ENCODE measurements at regions not wholly inside any gene's neighbourhood (a gene's known extent, or its start where the extent isn't known, plus 50 kb on each side); places are given as distances from the start of the nearest gene placed in this dataset.
"Not testable (repeated sequence)": the region's sequence is repeated elsewhere in the genome, so short reads cannot be mapped to it uniquely, and the experiment has no call there.

DNA sequence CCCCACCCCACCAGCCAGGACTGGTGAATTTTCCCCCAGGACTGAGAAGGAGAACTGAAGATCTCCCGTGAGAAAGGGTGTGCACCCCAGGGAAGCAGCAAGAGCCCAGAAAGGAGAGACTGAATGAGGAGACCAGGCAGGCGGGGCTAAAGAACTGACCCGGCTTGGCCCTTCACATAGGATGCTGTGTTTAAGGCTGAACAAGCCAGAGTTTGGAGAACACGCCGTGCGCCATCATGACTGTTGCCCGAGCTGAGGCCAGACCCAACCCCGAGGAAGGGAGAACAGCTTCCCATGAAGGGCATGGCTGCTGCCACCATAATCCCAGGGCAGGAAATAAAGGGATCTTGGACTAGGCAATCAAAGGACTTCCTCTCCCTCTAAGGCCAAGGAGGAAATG, 104.7 kb upstream of the SRSF6 start:
- no peak overlapping the region for H3K4me3 Mint-ChIP-seq
- peaks cover 0 to 2% of the 10 kb centered on the region in 2 donors for H3K9me3 Mint-ChIP-seq
- H3K27me3 Mint-ChIP-seq, result peaks cover 6 to 13% of the 10 kb centered on the region in 2 donors
- no peak overlapping the region for H3K27ac Mint-ChIP-seq
- no peak for DNase-seq
- H3K36me3 Mint-ChIP-seq, result no peaks in the 10 kb centered on the region
- no peaks in the 10 kb centered on the region for H3K4me1 Mint-ChIP-seq
- no peak for ATAC-seq (replicated peaks)

DNA sequence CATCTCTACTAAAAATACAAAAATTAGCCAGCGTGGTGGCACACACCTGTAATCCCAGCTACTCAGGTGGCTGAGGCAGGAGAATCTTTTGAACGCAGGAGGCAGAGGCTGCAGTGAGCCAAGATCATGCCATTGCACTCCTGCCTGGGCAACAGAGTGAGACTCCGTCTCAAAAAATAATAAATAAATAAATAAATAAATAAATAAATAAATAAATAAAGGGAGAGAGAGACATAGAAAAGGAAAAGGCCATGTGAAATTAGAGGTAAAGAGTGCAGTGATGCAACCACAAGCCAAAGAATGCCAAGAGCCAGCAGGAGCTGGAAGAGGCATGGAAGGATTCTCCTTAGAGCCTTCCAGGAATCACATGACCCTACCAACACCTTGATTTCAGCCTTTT, 107.0 kb upstream of the SRSF6 start:
- H3K27me3 Mint-ChIP-seq, result peaks cover 6 to 13% of the 10 kb centered on the region in 2 donors
- H3K4me3 Mint-ChIP-seq, result not testable (repeated sequence)

DNA sequence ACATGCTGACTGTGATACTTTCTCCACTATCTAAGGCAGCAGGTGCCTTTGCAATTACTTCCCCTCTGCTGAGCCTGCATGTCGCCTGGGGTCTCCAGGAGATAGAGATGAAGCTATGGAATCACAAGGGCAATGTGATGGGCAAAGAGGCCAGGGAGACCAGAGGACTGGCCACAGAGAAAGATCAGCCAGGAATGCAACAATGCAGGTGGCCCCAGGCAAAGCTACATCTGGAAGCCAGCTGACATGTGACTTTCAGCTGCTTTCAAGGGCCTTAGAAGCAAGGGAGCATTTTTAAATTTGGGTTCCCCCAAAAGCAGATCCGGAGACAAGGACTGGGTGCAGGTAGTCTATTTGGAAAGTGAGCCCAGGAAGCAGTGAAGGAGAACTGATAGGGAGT, 107.9 kb upstream of the SRSF6 start:
- Mint-ChIP-seq H3K9me3 (peaks cover 2 to 5% of the 10 kb centered on the region in 2 donors), H3K36me3 (no peaks in the 10 kb centered on the region), H3K27me3 (peaks cover 6 to 14% of the 10 kb centered on the region in 2 donors), H3K4me1 (no peaks in the 10 kb centered on the region), H3K27ac (no peak overlapping the region), H3K4me3 (no peak overlapping the region)
- ATAC-seq (replicated peaks) (no peak), DNase-seq (no peak)

More for the DNA sequence above, 107.0 kb upstream of the SRSF6 start:
- not testable (repeated sequence) for H3K36me3 Mint-ChIP-seq; H3K9me3 Mint-ChIP-seq; DNase-seq; H3K4me1 Mint-ChIP-seq; H3K27ac Mint-ChIP-seq; ATAC-seq (replicated peaks)

DNA sequence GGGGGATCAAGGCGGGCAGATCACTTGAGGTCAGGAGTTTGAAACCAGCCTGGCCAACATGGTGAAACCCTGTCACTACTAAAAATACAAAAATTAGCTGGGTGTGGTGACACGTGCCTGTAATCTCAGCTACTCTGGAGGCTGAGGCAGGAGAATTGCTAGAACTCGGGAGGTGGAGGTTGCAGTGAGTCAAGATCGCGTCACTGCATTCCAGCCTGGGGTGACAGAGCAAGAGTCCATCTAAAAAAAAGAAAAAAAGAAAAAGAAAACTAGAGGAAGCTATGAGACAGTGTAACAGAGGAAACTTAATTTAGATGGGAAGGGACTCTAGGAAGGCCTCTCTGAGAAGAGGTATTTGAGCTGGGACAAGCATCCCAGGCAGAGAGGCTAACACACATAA, 109.9 kb upstream of the SRSF6 start:
- not testable (repeated sequence) for H3K27ac Mint-ChIP-seq; H3K36me3 Mint-ChIP-seq; DNase-seq; H3K4me3 Mint-ChIP-seq; ATAC-seq (replicated peaks); H3K4me1 Mint-ChIP-seq
- Mint-ChIP-seq H3K9me3 (peaks cover 13 to 14% of the 10 kb centered on the region in 2 donors), H3K27me3 (peaks cover 6 to 18% of the 10 kb centered on the region in 2 donors)

DNA sequence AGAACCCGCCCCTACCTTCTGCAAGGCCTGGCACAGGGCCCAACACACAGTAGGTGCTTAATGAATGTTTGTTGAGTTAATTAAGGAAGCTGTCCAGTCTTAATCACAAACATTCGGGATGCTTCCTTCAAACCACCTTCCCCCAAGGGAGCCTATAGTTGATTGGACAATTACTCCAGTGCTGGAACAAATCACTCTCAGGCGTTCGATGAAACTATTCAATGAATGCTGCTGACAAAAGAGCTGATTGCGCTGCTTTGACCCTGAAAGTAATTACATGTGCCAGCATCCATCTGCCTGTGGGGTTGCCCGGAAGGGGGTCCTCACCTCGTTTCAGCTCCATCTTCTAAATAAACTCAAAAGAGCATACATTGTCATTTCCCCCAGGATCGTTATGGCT, 112.0 kb upstream of the SRSF6 start:
- peaks cover 0 to 4% of the 10 kb centered on the region in 2 donors for H3K36me3 Mint-ChIP-seq
- ATAC-seq (replicated peaks), result no peak
- peaks cover 6 to 18% of the 10 kb centered on the region in 2 donors for H3K27me3 Mint-ChIP-seq
- peaks cover 13 to 14% of the 10 kb centered on the region in 2 donors for H3K9me3 Mint-ChIP-seq
- no peak overlapping the region for H3K27ac Mint-ChIP-seq
- DNase-seq, result no peak
- no peak overlapping the region for H3K4me3 Mint-ChIP-seq
- H3K4me1 Mint-ChIP-seq, result no peaks in the 10 kb centered on the region

DNA sequence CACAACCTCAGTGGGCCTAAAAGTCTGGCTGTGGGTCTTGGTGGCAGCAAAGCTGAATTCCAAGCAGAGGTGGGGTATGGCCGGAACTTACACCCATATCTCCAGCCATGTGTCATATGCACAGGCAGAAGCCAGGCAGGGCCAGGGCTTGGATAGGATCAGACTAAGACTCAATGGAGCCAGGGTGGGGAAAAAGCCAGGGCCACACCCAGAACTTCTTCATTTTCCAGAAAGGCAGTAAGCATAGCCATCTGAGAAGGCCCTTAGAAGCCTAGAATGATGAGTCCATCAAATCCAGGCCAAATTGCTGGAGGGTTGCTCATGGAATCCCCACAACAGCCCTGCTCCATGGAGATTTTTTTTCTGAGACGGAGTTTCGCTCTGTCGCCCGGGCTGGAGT, 116.2 kb upstream of the SRSF6 start:
- Mint-ChIP-seq H3K4me1 (no peaks in the 10 kb centered on the region), H3K27ac (no peak overlapping the region), H3K9me3 (peaks cover 14 to 16% of the 10 kb centered on the region in 2 donors), H3K27me3 (peaks cover 0 to 4% of the 10 kb centered on the region in 2 donors), H3K4me3 (no peak overlapping the region), H3K36me3 (peaks cover 0 to 4% of the 10 kb centered on the region in 2 donors)
- ATAC-seq (replicated peaks) (no peak), DNase-seq (no peak)

DNA sequence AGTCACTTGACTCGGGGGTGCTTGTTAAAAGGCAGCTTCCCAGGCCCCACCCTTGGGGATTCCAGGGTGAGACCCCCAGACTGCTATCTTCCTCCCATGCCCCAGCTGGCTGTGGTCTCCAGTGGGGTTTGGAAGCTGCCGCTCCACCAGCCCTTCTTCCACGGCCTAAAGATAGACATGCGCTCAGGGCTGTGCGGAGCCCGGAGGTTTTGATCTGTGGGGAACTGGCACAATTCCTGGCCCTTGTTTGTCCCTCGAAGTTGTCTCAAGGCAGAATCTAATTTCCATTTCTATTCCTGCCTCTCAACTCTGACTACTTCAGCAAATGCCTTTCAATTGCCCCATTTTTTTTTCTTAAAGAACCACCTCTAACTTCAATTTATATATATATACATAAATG, 120.7 kb upstream of the SRSF6 start:
- no peak overlapping the region for H3K4me3 Mint-ChIP-seq
- H3K27me3 Mint-ChIP-seq, result no peaks in the 10 kb centered on the region
- no peak for ATAC-seq (replicated peaks)
- H3K9me3 Mint-ChIP-seq, result peaks cover 14 to 19% of the 10 kb centered on the region in 2 donors
- no peaks in the 10 kb centered on the region for H3K4me1 Mint-ChIP-seq
- no peak for DNase-seq
- H3K27ac Mint-ChIP-seq, result no peak overlapping the region
- H3K36me3 Mint-ChIP-seq, result no peaks in the 10 kb centered on the region

DNA sequence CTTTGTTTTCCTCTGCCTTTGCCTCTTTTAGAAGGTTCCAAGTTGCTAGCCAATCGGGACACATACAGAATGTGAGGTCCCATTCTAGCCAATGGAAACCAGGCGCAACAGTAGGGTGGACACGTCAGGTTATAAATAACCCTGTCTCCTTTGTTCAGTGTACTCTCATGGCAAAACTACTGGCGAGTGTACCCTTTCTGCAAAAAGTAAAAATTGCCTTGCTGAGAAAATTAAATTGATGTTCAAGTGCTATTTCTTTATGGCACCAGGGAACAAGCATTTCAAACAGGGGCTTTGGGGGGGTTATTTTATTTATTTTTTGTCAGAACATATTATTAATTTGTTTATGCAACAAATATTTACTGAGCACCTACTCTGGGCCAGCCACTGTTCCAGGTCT, 123.6 kb upstream of the SRSF6 start:
- ATAC-seq (replicated peaks), result no peak
- Mint-ChIP-seq H3K27ac (no peak overlapping the region), H3K36me3 (no peaks in the 10 kb centered on the region), H3K4me1 (no peaks in the 10 kb centered on the region), H3K27me3 (no peaks in the 10 kb centered on the region), H3K9me3 (peaks cover 14 to 19% of the 10 kb centered on the region in 2 donors), H3K4me3 (no peak overlapping the region)
- no peak for DNase-seq

DNA sequence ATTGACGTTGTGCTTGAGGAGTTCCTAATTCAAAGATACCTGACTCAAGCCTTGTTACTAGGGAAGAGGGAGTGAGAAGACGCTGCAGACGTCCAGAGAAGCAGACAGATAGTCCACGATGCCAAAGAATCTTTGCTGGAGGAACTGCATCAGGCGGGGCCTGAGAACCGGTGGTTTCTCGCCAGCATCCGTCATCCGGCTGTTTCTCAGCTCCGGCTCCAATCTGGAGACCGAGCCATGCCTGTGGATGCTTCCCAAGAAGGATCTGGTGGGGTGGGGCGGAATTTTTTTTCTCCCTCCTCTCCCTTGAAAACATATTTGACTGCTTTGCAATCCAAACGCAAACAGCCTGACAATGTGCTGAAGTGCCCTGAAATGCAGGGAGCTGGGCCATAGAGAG, 125.8 kb upstream of the SRSF6 start:
- no peak for ATAC-seq (replicated peaks)
- DNase-seq, result no peak
- no peaks in the 10 kb centered on the region for H3K4me1 Mint-ChIP-seq

DNA sequence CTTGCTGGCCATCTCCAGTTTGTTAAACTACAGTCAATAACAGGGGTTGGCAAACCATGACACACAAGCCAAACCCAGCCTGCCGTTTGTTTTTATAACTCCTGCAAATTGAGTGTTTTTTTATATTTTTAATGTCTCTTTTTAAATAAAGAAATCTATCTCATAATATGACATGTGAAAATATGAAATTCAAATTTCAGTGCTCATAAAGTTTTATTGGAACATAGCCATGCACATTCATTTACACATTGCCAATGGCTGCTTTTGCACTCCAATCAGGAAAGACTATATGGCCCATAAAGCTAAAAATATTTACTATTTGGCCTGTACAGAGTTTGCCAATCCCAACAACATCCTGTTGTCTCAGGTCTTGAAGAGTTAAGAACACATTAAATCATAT, 129.0 kb upstream of the SRSF6 start:
- no peaks in the 10 kb centered on the region for H3K36me3 Mint-ChIP-seq

More for the DNA sequence above, 125.8 kb upstream of the SRSF6 start:
- H3K36me3 Mint-ChIP-seq, result no peaks in the 10 kb centered on the region
- H3K27ac Mint-ChIP-seq, result no peak overlapping the region
- H3K9me3 Mint-ChIP-seq, result peaks cover 14 to 18% of the 10 kb centered on the region in 2 donors
- no peaks in the 10 kb centered on the region for H3K27me3 Mint-ChIP-seq
- no peak overlapping the region for H3K4me3 Mint-ChIP-seq

DNA sequence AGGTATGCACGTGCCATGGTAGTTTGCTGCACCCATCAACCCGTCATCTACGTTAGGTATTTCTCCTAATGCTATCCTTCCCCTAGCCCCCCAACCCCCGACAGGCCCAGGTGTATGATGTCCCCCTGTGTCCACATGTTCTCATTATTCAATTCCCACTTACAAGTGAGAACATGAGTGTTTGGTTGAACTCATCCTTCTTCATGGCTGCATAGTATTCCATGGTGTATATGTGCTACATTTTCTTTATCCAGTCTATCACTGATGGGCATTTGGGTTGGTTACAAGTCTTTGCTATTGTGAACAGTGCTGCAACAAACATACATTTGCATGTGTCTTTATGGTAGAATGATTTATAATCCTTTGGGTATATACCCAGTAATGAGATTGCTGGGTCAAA, 130.5 kb upstream of the SRSF6 start:
- H3K27ac Mint-ChIP-seq; DNase-seq; H3K27me3 Mint-ChIP-seq; H3K4me3 Mint-ChIP-seq; H3K36me3 Mint-ChIP-seq; H3K4me1 Mint-ChIP-seq; ATAC-seq (replicated peaks); H3K9me3 Mint-ChIP-seq: not testable (repeated sequence)

More for the DNA sequence above, 129.0 kb upstream of the SRSF6 start:
- H3K27me3 Mint-ChIP-seq, result no peaks in the 10 kb centered on the region
- DNase-seq (no peak), ATAC-seq (replicated peaks) (no peak)
- H3K4me3 Mint-ChIP-seq, result no peak overlapping the region
- no peak overlapping the region for H3K27ac Mint-ChIP-seq
- H3K9me3 Mint-ChIP-seq, result peaks cover under 1 to 9% of the 10 kb centered on the region in 2 donors
- no peaks in the 10 kb centered on the region for H3K4me1 Mint-ChIP-seq

DNA sequence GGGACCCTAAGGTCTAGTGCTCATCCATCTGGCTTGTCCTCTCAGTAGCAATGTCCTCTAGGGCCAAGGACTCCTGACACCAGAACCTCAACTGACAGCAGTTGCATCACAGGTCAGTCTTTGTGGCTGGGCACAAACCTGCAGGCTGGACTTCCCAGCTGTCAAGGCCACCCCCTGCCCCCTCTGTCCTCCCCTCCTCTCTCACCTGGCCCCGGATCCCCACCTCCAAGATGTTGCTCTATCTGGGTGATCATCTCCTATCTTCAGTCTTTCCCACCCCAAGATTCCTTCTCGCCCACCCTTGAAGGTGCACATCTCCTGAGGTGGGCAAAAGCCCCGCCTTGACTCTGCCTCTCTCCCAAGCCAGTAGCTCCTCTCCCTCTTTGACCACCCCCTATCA, 131.8 kb upstream of the SRSF6 start:
- ATAC-seq (replicated peaks) (no peak), DNase-seq (no peak)
- H3K27me3 Mint-ChIP-seq, result no peaks in the 10 kb centered on the region
- no peak overlapping the region for H3K27ac Mint-ChIP-seq
- H3K4me3 Mint-ChIP-seq, result no peak overlapping the region
- no peaks in the 10 kb centered on the region for H3K36me3 Mint-ChIP-seq
- H3K9me3 Mint-ChIP-seq, result peaks cover 0 to 1% of the 10 kb centered on the region in 2 donors
- no peaks in the 10 kb centered on the region for H3K4me1 Mint-ChIP-seq

DNA sequence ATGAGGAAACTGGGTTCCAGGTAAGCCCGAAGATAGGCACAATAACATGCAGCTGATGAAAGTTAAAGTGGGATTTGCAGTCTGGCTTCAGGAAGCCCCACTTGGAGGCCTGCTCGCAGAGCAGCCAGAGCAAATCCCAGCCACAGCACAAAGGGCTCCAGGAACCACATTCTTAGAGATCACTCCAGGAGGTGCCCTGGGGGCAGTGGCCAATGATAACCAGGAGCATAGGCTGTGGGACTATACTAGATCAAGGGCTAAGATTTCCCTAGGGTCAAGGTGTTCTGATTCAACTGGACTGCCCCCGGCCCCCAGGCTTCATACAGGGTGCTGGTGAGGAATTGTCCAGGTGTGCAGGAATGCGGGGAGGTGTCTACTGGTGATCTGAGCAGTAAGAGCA, 133.9 kb upstream of the PTPRT start:
- H3K4me1 Mint-ChIP-seq, result no peaks in the 10 kb centered on the region

DNA sequence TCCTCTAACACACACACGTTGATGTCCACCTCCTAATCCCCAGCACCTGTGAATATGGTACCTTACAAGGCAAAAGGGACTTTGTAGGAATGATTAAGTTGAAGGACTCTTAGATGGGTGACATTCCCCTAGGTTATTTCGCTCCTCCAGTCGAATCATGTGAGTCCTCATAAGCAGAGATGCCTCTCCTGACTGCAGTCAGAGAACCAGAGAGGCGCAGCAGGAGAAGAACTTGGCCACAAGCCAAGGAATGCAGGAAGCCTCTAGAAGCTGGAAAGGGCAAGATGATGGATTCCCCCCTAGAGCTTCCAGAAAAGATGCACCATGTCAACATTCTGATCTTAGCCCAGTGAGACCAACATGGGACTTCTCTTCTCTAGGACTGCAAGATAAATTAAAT, 133.1 kb upstream of the PTPRT start:
- H3K4me1 Mint-ChIP-seq, result no peaks in the 10 kb centered on the region
- no peak for ATAC-seq (replicated peaks)
- no peak overlapping the region for H3K4me3 Mint-ChIP-seq
- H3K27ac Mint-ChIP-seq, result no peak overlapping the region
- no peaks in the 10 kb centered on the region for H3K27me3 Mint-ChIP-seq
- no peak for DNase-seq
- H3K36me3 Mint-ChIP-seq, result no peaks in the 10 kb centered on the region
- peaks cover 0 to 1% of the 10 kb centered on the region in 2 donors for H3K9me3 Mint-ChIP-seq

More for the DNA sequence above, 133.9 kb upstream of the PTPRT start:
- H3K4me3 Mint-ChIP-seq, result no peak overlapping the region
- ATAC-seq (replicated peaks), result no peak
- no peak overlapping the region for H3K27ac Mint-ChIP-seq
- DNase-seq, result no peak
- no peaks in the 10 kb centered on the region for H3K36me3 Mint-ChIP-seq
- no peaks in the 10 kb centered on the region for H3K27me3 Mint-ChIP-seq
- H3K9me3 Mint-ChIP-seq, result peaks cover 0 to 1% of the 10 kb centered on the region in 2 donors

DNA sequence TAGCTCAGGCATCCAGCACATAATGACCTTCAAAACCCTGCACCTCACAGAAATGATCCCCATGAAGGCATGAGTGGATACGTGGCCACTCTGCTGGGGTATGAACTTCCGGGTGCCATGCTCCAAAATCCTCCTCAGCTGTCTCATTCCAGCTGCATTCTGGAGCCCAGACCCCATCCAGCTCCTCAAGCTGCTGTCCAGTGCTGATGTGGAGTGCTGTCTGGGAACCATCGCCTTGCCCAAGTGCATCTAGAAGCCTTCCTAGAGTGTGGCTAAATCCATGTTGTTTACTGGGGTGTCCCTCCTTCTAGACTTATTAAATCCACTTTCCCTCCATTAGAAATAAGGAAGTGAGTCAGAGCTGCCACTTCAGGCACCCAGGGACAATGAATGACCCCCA, 130.8 kb upstream of the PTPRT start:
- H3K27ac Mint-ChIP-seq, result no peak overlapping the region
- no peaks in the 10 kb centered on the region for H3K36me3 Mint-ChIP-seq
- DNase-seq (no peak), ATAC-seq (replicated peaks) (no peak)
- no peaks in the 10 kb centered on the region for H3K9me3 Mint-ChIP-seq
- H3K4me3 Mint-ChIP-seq, result no peak overlapping the region
- H3K4me1 Mint-ChIP-seq, result no peaks in the 10 kb centered on the region
- H3K27me3 Mint-ChIP-seq, result no peaks in the 10 kb centered on the region

DNA sequence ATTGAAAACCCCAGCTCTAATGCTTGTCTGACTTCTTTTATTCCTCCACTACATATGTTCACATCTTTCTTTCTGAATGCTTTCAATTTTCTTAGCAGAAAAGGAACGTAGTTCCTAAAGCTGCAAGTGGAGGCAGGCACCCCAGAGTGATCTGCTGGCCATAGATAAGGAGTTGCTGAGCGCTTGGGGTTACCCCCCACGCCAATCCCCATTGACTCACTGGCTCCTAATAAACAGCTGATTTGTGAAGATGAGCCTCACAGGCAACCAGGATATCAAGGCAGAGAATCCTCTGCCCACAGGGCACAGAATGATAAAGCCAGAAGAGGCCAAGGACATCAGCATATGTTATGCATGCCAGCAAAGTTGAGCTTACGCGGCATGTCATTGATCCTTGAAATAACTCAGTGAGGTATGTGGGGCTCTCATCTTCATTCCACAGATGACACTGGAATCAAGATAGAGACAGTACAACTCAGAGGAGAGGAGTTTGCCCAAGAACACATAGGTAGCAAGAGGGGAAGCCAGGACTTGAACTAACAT, 129.1 kb upstream of the PTPRT start:
- Mint-ChIP-seq H3K4me1 (no peaks in the 10 kb centered on the region), H3K4me3 (no peak overlapping the region), H3K27ac (no peak overlapping the region), H3K36me3 (no peaks in the 10 kb centered on the region), H3K27me3 (no peaks in the 10 kb centered on the region), H3K9me3 (no peaks in the 10 kb centered on the region)
- DNase-seq, result no peak
- no peak for ATAC-seq (replicated peaks)

All from stimulated activated naive B cell treated with anti-CD40 and anti-IgM and Interleukin-4, amounts not matched to agents 10 μg/mL and 1 μg/mL and 100 μg/mL, for 72 hours (primary cell).